Body of pancreas (tissue), 4 donors: ENCODE measurements at regions not wholly inside any gene's neighbourhood (a gene's known extent, or its start where the extent isn't known, plus 50 kb on each side); places are given as distances from the start of the nearest gene placed in this dataset.
A peak's percentile ranks its signal among the peaks of the same experiment; 100 is the strongest.

Experiments used
- ATAC-seq: fragments of 150-250 bp; one replicate; pipeline ENCODE4 v1.9.1; 2016
- DNase-seq, 4 donors: peaks; one replicate each; pipeline ENCODE4 v3.0.0-alpha.2; 2019
- H3K27ac ChIP-seq, 4 donors: fragments of 200-600 bp; sonication (generic); 1 replicate in 3 of 4; 2 replicates in 1 of 4; pipeline versions ENCODE4 v1.5.1 to v1.6.1; 2016 to 2019; ENCODE audit warnings: mild to moderate bottlenecking in 1 of 4, mixed read lengths in 1 of 4, moderate library complexity in 1 of 4
- H3K27me3 ChIP-seq, 2 donors: fragments of 200-600 bp; sonication (generic); one replicate each; pipeline ENCODE4 v1.6.0; 2016; ENCODE audit warnings: mild to moderate bottlenecking in 1 of 2
- H3K36me3 ChIP-seq, 2 donors: fragments of 200-600 bp; sonication (generic); replicated peaks in 1 of 2; 2 replicates each; pipeline ENCODE4 v1.5.1; 2016; ENCODE audit warnings: low read depth in 2 of 2; ENCODE audit not compliant: insufficient read depth in 1 of 2
- H3K4me1 ChIP-seq: fragments of 200-600 bp; sonication (generic); one replicate; pipeline ENCODE4 v1.6.0; 2016
- H3K4me3 ChIP-seq, 2 donors: fragments of 200-600 bp; sonication (generic); 1 replicate in 1 of 2; 2 replicates in 1 of 2; pipeline ENCODE4 v1.5.1; 2016 to 2019
- H3K9me3 ChIP-seq, 3 donors: fragments of 200-600 bp; sonication (generic); 1 replicate in 2 of 3; 2 replicates in 1 of 3; pipeline ENCODE4 v1.5.1; 2016
- POLR2A ChIP-seq, 3 donors: fragments of 450-650 bp; IDR thresholded peaks; one replicate each; pipeline ENCODE4 v1.6.1; 2016; ENCODE audit warnings: antibody characterized with exemption in 3 of 3, mild to moderate bottlenecking in 2 of 3
- WGBS, 2 donors: methylation state at CpG; one replicate each; pipeline ENCODE4 v1.1.5; 2017; 5-methylcytosine and 5-hydroxymethylcytosine counted together
- intact Hi-C: fragments of 100-400 bp; cut with DNase I; formaldehyde crosslinking; loops from one replicate; pipeline ENCODE4 v1.15.1; 2023
- TF ChIP-seq, protein P1 (sequence below), 7 experiments: fragments of 450-650 bp in 4 of 7; fragments of 200-600 bp in 3 of 7; sonication (generic) in 3 of 7; IDR thresholded peaks; one replicate each; pipeline ENCODE4 v1.5.1; 2016 to 2019; ENCODE audit warnings: antibody characterized with exemption in 7 of 7

DNA sequence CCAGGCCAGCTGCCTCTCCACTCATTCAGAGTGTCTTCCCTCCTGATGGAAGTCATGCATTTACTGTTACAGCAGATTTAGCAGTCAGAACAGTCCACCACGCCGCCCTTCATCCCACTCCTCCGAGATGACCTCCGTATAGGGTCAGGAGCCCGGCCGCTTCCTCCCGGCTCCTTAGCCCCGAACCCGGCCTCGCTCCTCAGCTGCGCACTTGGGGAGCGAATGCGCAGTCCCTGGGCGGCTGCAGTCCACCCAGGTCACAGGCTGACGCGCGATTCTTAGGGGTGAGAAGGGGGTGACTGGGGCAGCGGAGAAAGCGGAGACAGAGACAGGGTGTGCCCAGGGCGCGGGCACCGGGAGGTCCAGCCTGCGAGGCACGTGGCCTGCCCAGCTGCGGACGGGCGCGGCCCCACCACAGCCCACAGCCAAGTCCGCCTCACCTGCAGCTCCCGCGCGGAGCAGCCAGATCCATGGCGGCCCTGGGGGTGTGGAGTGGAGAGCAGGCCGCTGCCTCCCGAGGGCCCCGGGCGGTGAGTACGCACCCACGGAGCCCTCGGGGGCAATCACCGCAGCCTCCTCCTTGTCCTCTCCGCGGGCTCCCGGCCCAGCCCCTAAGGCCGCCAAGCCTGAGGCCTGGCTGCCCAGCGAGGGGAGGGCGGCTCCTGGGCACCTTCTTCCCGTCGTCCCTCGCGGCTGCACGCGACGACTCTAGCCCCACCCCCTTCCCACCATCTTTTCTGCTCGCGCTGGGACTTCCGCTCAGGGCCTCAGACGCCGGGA is 286.6 kb downstream of the BRD1 start:
- no peaks in the 10 kb centered on the region for H3K4me1 ChIP-seq
- DNase-seq (peak in 2 of 4 donors; percentile 1 to 3), ATAC-seq (no peak)
- 89 to 92% methylated on average over 27 to 52 of the region's 59 CpGs for WGBS, 2 donors
- TF ChIP-seq, protein P1, sequence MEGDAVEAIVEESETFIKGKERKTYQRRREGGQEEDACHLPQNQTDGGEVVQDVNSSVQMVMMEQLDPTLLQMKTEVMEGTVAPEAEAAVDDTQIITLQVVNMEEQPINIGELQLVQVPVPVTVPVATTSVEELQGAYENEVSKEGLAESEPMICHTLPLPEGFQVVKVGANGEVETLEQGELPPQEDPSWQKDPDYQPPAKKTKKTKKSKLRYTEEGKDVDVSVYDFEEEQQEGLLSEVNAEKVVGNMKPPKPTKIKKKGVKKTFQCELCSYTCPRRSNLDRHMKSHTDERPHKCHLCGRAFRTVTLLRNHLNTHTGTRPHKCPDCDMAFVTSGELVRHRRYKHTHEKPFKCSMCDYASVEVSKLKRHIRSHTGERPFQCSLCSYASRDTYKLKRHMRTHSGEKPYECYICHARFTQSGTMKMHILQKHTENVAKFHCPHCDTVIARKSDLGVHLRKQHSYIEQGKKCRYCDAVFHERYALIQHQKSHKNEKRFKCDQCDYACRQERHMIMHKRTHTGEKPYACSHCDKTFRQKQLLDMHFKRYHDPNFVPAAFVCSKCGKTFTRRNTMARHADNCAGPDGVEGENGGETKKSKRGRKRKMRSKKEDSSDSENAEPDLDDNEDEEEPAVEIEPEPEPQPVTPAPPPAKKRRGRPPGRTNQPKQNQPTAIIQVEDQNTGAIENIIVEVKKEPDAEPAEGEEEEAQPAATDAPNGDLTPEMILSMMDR (IDR thresholded peaks at IDR 0.05), result no peak
- TF ChIP-seq POLR2A (IDR thresholded peaks at IDR 0.05), result no peak
- H3K36me3 ChIP-seq, result no peaks in the 10 kb centered on the region
- no peak overlapping the region for H3K4me3 ChIP-seq
- no peaks in the 10 kb centered on the region for H3K9me3 ChIP-seq
- H3K27me3 ChIP-seq, result no peaks in the 10 kb centered on the region
- H3K27ac ChIP-seq, result no peak overlapping the region
- intact Hi-C loops, result no loop called here

- ATAC-seq (no peak), DNase-seq (peak in 1 of 4 donors; percentile 1)
- no peak overlapping the region for H3K27ac ChIP-seq
- no peaks in the 10 kb centered on the region for H3K9me3 ChIP-seq
- intact Hi-C loops, result no loop called here
- H3K27me3 ChIP-seq, result no peaks in the 10 kb centered on the region
- WGBS, 2 donors, result 67 to 73% methylated on average over 21 to 23 of the region's 23 CpGs
- no peaks in the 10 kb centered on the region for H3K36me3 ChIP-seq
- no peak overlapping the region for H3K4me3 ChIP-seq
- TF ChIP-seq, protein P1 (IDR thresholded peaks at IDR 0.05), result no peak
- TF ChIP-seq POLR2A (IDR thresholded peaks at IDR 0.05), result no peak
- no peaks in the 10 kb centered on the region for H3K4me1 ChIP-seq
Measured at GRCh38 chr22:49540084-49540912, 287.4 kb downstream of the BRD1 start.

DNA sequence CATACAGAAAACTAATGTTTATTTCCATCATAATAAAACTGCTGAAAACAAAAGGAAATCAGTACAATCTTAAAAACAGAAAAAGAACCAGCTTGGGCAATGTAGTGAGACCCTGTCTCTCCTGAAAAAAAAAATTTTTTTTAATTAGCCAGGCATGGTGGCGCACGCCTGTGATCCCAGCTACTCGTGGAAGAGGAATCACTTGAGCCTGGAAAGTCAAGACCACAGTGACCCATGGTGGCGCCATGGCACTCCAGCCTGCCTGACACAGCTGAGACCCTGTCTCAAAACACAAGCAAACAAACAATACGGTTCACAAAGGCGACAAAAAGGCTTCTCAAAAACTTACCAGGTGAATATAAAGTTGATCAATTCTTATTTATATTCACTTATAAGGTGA is 289.7 kb downstream of the BRD1 start:
- no peaks in the 10 kb centered on the region for H3K9me3 ChIP-seq
- H3K36me3 ChIP-seq, result no peaks in the 10 kb centered on the region
- no peaks in the 10 kb centered on the region for H3K4me1 ChIP-seq
- intact Hi-C loops, result no loop called here
- no peak overlapping the region for H3K27ac ChIP-seq
- no peak overlapping the region for H3K4me3 ChIP-seq
- TF ChIP-seq, protein P1 (IDR thresholded peaks at IDR 0.05), result no peak
- no peak for TF ChIP-seq POLR2A (IDR thresholded peaks at IDR 0.05)
- 66 to 74% methylated on average over 6 of the region's 6 CpGs for WGBS, 2 donors
- no peak for ATAC-seq
- H3K27me3 ChIP-seq, result no peaks in the 10 kb centered on the region
- no peak for DNase-seq

- no peak overlapping the region for H3K4me3 ChIP-seq
- ATAC-seq, result no peak
- H3K9me3 ChIP-seq, result no peaks in the 10 kb centered on the region
- intact Hi-C loops, result no loop called here
- no peak for TF ChIP-seq POLR2A (IDR thresholded peaks at IDR 0.05)
- no peak overlapping the region for H3K27ac ChIP-seq
- 47 to 48% methylated on average over 16 to 17 of the region's 17 CpGs for WGBS, 2 donors
- no peaks in the 10 kb centered on the region for H3K4me1 ChIP-seq
- peak in 2 of 4 donors; percentile 2 to 3 for DNase-seq
- H3K36me3 ChIP-seq, result no peaks in the 10 kb centered on the region
- H3K27me3 ChIP-seq, result no peaks in the 10 kb centered on the region
Measured at GRCh38 chr22:49536571-49537131, 291.0 kb downstream of the BRD1 start.

- DNase-seq (peak in 1 of 4 donors; percentile 2), ATAC-seq (no peak)
- no peaks in the 10 kb centered on the region for H3K4me1 ChIP-seq
- no peaks in the 10 kb centered on the region for H3K36me3 ChIP-seq
- 64 to 74% methylated on average over 15 to 16 of the region's 16 CpGs for WGBS, 2 donors
- no peaks in the 10 kb centered on the region for H3K27me3 ChIP-seq
- H3K27ac ChIP-seq, result no peak overlapping the region
- no peaks in the 10 kb centered on the region for H3K9me3 ChIP-seq
- no peak overlapping the region for H3K4me3 ChIP-seq
- intact Hi-C loops, result no loop called here
- TF ChIP-seq, protein P1 (IDR thresholded peaks at IDR 0.05), result no peak
- no peak for TF ChIP-seq POLR2A (IDR thresholded peaks at IDR 0.05)
Measured at GRCh38 chr22:49535527-49536125, 292.0 kb downstream of the BRD1 start.
